Endothelial cell of umbilical vein (primary cell): ENCODE measurements at regions not wholly inside any gene's neighbourhood (a gene's known extent, or its start where the extent isn't known, plus 50 kb on each side); places are given as distances from the start of the nearest gene placed in this dataset.

ENCODE experiments used
- BruUV-seq: library from RNA; stranded (reverse); fragments of 400-500 nt; replicated peaks from 2 replicates; lab custom pipeline; 2021; lab: Mats Ljungman, UMichigan
- CTCF ChIA-PET: fragments of 300-600, 350-600 bp; sonication (Branson Sonifier 250); formaldehyde crosslinking; loops from one replicate; lab custom pipeline; 2021; ENCODE audit warnings: antibody characterized with exemption, inconsistent platforms; lab: Charles Lee
- POLR2A ChIA-PET: fragments of 300-600, 350-600 bp; sonication (Branson Sonifier 250); formaldehyde crosslinking; loops from one replicate; lab custom pipeline; 2021; ENCODE audit warnings: antibody characterized with exemption, inconsistent platforms; lab: Charles Lee
- DNase-seq: peaks from one replicate; pipeline ENCODE4 v3.0.0-alpha.2; 2011; ENCODE audit warnings: low read depth, low spot score
- FAIRE-seq: peaks from 2 replicates; lab custom pipeline; 2011; peaks lifted over from hg19 to GRCh38; lab: Jason Lieb, UNC
- H2AFZ ChIP-seq: 2 replicates; pipeline ENCODE4 v1.6.0; 2012; ENCODE audit warnings: low read depth, low read length, control low read depth, inconsistent platforms
- H3K27ac ChIP-seq: 2 replicates; pipeline ENCODE4 v1.5.1; 2011; ENCODE audit warnings: low read depth, mild to moderate bottlenecking, control low read depth, low read length, moderate library complexity; ENCODE audit not compliant: insufficient read depth
- H3K27me3 ChIP-seq, 2 experiments: 2 replicates each; pipeline versions ENCODE4 v1.6.0 to v1.6.1; 2011; ENCODE audit warnings: low read length in 2 of 2, mixed read lengths in 1 of 2; ENCODE audit not compliant: control insufficient read depth in 2 of 2, insufficient read depth in 2 of 2
- H3K36me3 ChIP-seq, 2 experiments: 2 replicates in 1 of 2; 3 replicates in 1 of 2; pipeline ENCODE4 v1.5.1; 2011; ENCODE audit warnings: low read length in 2 of 2, mild to moderate bottlenecking in 1 of 2, moderate library complexity in 1 of 2; ENCODE audit not compliant: control insufficient read depth in 2 of 2, insufficient read depth in 2 of 2; ENCODE audit errors: extremely low read depth in 1 of 2
- H3K4me1 ChIP-seq: 3 replicates; pipeline ENCODE4 v1.5.1; 2011; ENCODE audit warnings: mild to moderate bottlenecking, low read length; ENCODE audit not compliant: control insufficient read depth, insufficient read depth; ENCODE audit errors: extremely low read depth
- H3K4me2 ChIP-seq: 2 replicates; pipeline ENCODE4 v1.6.1; 2011; ENCODE audit warnings: low read length, control low read depth, mixed read lengths; ENCODE audit not compliant: insufficient read depth
- H3K4me3 ChIP-seq, 3 experiments: fragments of 200-600 bp in 1 of 3; sonication (generic), shearing (Covaris generic) in 1 of 3; replicated peaks in 1 of 3; 2 replicates each; pipeline ENCODE4 v1.5.1; 2011 to 2016; ENCODE audit warnings: control low read depth in 3 of 3, low read length in 3 of 3, mild to moderate bottlenecking in 2 of 3, inconsistent platforms in 1 of 3, low read depth in 1 of 3, moderate library complexity in 1 of 3; ENCODE audit not compliant: insufficient read depth in 1 of 3
- H3K79me2 ChIP-seq: 2 replicates; pipeline ENCODE4 v1.6.0; 2012; ENCODE audit warnings: low read length, inconsistent platforms; ENCODE audit not compliant: control insufficient read depth, insufficient read depth
- H3K9ac ChIP-seq: replicated peaks from 2 replicates; pipeline ENCODE3; 2011; ENCODE audit warnings: low read length, control low read depth; ENCODE audit not compliant: insufficient read depth; ENCODE audit errors: extremely low read depth
- H3K9me1 ChIP-seq: replicated peaks from 3 replicates; pipeline ENCODE4 v1.6.0; 2011; ENCODE audit warnings: mild to moderate bottlenecking, low read length; ENCODE audit not compliant: control insufficient read depth, insufficient read depth; ENCODE audit errors: extremely low read depth
- H3K9me3 ChIP-seq: replicated peaks from 2 replicates; pipeline ENCODE4 v1.5.1; 2012; ENCODE audit warnings: low read length, inconsistent platforms; ENCODE audit not compliant: control insufficient read depth, insufficient read depth
- H4K20me1 ChIP-seq: replicated peaks from 2 replicates; pipeline ENCODE3; 2011; ENCODE audit warnings: mild to moderate bottlenecking, low read length; ENCODE audit not compliant: control insufficient read depth, insufficient read depth; ENCODE audit errors: extremely low read depth
- EZH2 ChIP-seq: IDR thresholded peaks from 2 replicates; pipeline ENCODE4 v1.6.1; 2012; ENCODE audit warnings: borderline replicate concordance, low read depth, mild to moderate bottlenecking, moderate library complexity, low read length, inconsistent platforms; ENCODE audit not compliant: severe bottlenecking
- FOS ChIP-seq: IDR thresholded peaks from 2 replicates; pipeline ENCODE4 v1.6.1; 2011; ENCODE audit warnings: mild to moderate bottlenecking, low read length, moderate library complexity, borderline replicate concordance; ENCODE audit not compliant: insufficient read depth
- GATA2 ChIP-seq: IDR thresholded peaks from 2 replicates; pipeline ENCODE4 v1.7.0; 2011; ENCODE audit warnings: low read depth, mild to moderate bottlenecking, moderate library complexity, mixed read lengths, low read length; ENCODE audit not compliant: insufficient read length, insufficient read depth
- JUN ChIP-seq: IDR thresholded peaks from 2 replicates; pipeline ENCODE4 v1.6.1; 2011; ENCODE audit warnings: borderline replicate concordance, low read depth; ENCODE audit not compliant: insufficient read length, insufficient read depth
- MYC ChIP-seq: IDR thresholded peaks from one replicate; pipeline ENCODE4 v1.6.1; 2011; ENCODE audit warnings: mild to moderate bottlenecking, low read depth, low read length
- POLR2A ChIP-seq: IDR thresholded peaks from 2 replicates; pipeline ENCODE4 v1.6.1; 2012; ENCODE audit warnings: low read depth, mild to moderate bottlenecking, control low read depth, low read length
- POLR2AphosphoS5 ChIP-seq: IDR thresholded peaks from 2 replicates; pipeline ENCODE4 v1.6.1; 2012; ENCODE audit warnings: low read depth, mild to moderate bottlenecking, control low read depth, low read length, moderate library complexity; ENCODE audit not compliant: insufficient read depth
- dilution Hi-C: fragments of 300-500 bp; cut with MboI; formaldehyde crosslinking; loops from one replicate; pipeline ENCODE4 v1.15.0; 2019; ENCODE audit warnings: low sequenced_read_pairs; ENCODE audit not compliant: extremely low pct_ligation_motif_present
- intact Hi-C: fragments of 100-400 bp; cut with micrococcal nuclease; formaldehyde crosslinking; loops from one replicate; pipeline ENCODE4 v1.10.0; 2022
- TF ChIP-seq, protein P1 (sequence below): IDR thresholded peaks from 2 replicates; pipeline ENCODE4 v1.6.1; 2011; ENCODE audit not compliant: insufficient read depth, insufficient read length
- TF ChIP-seq, protein P2 (sequence below), 2 donors: IDR thresholded peaks; 1 replicate in 1 of 2; 2 replicates in 1 of 2; pipeline ENCODE4 v1.5.1; 2011; ENCODE audit warnings: low read length in 2 of 2, mild to moderate bottlenecking in 2 of 2, moderate library complexity in 2 of 2, control low read depth in 1 of 2, inconsistent platforms in 1 of 2, low read depth in 1 of 2; ENCODE audit not compliant: insufficient read depth in 1 of 2; ENCODE audit errors: extremely low read depth in 1 of 2

DNA sequence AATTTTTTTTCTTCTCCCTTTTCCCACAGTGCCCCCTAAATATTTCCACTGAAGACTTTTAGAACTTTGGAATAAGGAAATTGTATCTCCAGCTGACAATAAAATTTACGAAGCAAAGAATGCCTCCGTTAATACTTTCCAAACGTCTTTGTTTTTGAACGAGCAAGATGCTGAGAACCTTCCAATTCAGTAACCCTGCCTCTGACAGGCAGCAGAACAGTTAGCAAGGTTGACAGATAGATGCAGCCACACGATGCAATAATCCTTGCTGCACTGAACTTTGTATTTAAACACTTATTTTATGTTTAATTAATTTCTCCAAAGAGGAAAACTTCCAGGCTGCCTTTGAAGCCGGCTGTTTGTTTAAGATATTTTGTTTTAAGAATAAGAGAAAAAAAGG lies 71.8 kb upstream of the TSHZ3 start:
- Histone ChIP-seq H3K27me3 (no peaks in the 10 kb centered on the region), H4K20me1 (no peaks in the 10 kb centered on the region), H3K9me3 (peaks cover 2% of the 10 kb centered on the region), H3K36me3 (no peaks in the 10 kb centered on the region), H3K27ac (no peak overlapping the region), H3K79me2 (no peaks in the 10 kb centered on the region), H3K4me2 (no peak overlapping the region), H3K4me1 (no peaks in the 10 kb centered on the region), H3K4me3 (no peak overlapping the region), H3K9me1 (no peaks in the 10 kb centered on the region), H3K9ac (no peak overlapping the region), H2AFZ (no peak overlapping the region)
- TF ChIP-seq POLR2A: no peak
- no peak for TF ChIP-seq FOS
- no peak for TF ChIP-seq POLR2AphosphoS5
- no peak for TF ChIP-seq GATA2
- TF ChIP-seq, protein P1, sequence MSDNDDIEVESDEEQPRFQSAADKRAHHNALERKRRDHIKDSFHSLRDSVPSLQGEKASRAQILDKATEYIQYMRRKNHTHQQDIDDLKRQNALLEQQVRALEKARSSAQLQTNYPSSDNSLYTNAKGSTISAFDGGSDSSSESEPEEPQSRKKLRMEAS: no peak
- no peak for TF ChIP-seq MYC
- TF ChIP-seq, protein P2, sequence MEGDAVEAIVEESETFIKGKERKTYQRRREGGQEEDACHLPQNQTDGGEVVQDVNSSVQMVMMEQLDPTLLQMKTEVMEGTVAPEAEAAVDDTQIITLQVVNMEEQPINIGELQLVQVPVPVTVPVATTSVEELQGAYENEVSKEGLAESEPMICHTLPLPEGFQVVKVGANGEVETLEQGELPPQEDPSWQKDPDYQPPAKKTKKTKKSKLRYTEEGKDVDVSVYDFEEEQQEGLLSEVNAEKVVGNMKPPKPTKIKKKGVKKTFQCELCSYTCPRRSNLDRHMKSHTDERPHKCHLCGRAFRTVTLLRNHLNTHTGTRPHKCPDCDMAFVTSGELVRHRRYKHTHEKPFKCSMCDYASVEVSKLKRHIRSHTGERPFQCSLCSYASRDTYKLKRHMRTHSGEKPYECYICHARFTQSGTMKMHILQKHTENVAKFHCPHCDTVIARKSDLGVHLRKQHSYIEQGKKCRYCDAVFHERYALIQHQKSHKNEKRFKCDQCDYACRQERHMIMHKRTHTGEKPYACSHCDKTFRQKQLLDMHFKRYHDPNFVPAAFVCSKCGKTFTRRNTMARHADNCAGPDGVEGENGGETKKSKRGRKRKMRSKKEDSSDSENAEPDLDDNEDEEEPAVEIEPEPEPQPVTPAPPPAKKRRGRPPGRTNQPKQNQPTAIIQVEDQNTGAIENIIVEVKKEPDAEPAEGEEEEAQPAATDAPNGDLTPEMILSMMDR (IDR thresholded peaks at IDR 0.05; ENCODE audit: extremely low read depth in 1 of 2, insufficient read depth in 1 of 2, low read depth in 1 of 2, low read length in 2 of 2): no peak
- TF ChIP-seq JUN: no peak
- TF ChIP-seq EZH2: no peak
- BruUV-seq: no TSS peak
- intact Hi-C loops: no loop called here
- CTCF ChIA-PET: no interaction called here
- no peak for FAIRE-seq
- dilution Hi-C loops: no loop called here
- POLR2A ChIA-PET: no interaction called here
- DNase-seq: no peak
